Keratinocyte (primary cell): ENCODE measurements at regions not wholly inside any gene's neighbourhood (a gene's known extent, or its start where the extent isn't known, plus 50 kb on each side); places are given as distances from the start of the nearest gene placed in this dataset.
"Not testable (repeated sequence)": the region's sequence is repeated elsewhere in the genome, so short reads cannot be mapped to it uniquely, and the experiment has no call there.

ENCODE experiments used
- EZH2 ChIP-seq: IDR thresholded peaks from one replicate; pipeline ENCODE4 v1.6.1; 2012; ENCODE audit warnings: inconsistent platforms, mild to moderate bottlenecking, low read length, moderate library complexity
- TF ChIP-seq, protein P1 (sequence below), 3 experiments: IDR thresholded peaks in 1 of 3; conservative IDR thresholded peaks in 1 of 3; optimal IDR thresholded peaks in 1 of 3; 2 replicates in 2 of 3; 3 replicates in 1 of 3; pipeline versions ENCODE3 to v1.5.1; 2011; ENCODE audit warnings: low read length in 3 of 3, mild to moderate bottlenecking in 3 of 3, moderate library complexity in 2 of 3, control low read depth in 1 of 3, inconsistent platforms in 1 of 3; ENCODE audit not compliant: insufficient read depth in 2 of 3; ENCODE audit errors: extremely low read depth in 1 of 3

DNA sequence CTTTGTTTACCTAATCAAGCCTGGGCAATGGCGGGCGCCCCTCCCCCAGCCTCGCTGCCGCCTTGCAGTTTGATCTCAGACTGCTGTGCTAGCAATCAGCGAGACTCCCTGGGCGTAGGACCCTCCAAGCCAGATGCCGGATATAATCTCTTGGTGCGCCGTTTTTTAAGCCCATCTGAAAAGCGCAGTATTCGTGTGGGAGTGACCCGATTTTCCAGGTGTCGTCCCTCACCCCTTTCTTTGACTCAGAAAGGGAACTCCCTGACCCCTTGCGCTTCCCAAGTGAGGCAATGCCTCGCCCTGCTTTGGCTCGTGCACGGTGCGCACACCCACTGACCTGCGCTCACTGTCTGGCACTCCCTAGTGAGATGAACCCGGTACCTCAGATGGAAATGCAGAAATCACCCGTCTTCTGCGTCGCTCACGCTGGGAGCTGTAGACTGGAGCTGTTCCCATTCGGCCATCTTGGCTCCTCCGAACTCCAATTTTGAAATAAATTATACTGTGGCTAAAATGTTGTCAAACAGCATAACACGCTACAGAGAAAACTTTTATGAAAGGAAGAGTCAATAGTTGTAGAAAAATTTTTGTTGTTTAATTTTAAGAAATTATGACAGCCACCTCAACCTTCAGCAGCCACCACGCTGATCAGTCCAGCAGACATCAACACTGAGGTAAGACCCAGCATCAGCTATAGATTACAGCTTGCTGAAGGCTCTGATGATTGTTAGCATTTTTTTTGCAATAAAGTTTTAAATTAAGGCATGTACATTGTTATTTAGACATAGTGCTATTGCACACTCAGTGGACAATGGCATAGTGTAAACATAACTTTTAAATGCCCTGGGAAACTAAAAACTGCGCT, 384.7 kb upstream of the DEPDC1 start:
- TF ChIP-seq EZH2, result not testable (repeated sequence)
- TF ChIP-seq, protein P1, sequence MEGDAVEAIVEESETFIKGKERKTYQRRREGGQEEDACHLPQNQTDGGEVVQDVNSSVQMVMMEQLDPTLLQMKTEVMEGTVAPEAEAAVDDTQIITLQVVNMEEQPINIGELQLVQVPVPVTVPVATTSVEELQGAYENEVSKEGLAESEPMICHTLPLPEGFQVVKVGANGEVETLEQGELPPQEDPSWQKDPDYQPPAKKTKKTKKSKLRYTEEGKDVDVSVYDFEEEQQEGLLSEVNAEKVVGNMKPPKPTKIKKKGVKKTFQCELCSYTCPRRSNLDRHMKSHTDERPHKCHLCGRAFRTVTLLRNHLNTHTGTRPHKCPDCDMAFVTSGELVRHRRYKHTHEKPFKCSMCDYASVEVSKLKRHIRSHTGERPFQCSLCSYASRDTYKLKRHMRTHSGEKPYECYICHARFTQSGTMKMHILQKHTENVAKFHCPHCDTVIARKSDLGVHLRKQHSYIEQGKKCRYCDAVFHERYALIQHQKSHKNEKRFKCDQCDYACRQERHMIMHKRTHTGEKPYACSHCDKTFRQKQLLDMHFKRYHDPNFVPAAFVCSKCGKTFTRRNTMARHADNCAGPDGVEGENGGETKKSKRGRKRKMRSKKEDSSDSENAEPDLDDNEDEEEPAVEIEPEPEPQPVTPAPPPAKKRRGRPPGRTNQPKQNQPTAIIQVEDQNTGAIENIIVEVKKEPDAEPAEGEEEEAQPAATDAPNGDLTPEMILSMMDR (optimal IDR thresholded peaks at IDR 0.05 in 1 of 3, IDR thresholded peaks at IDR 0.05 in 1 of 3, conservative IDR thresholded peaks at IDR 0.05 in 1 of 3; ENCODE audit: extremely low read depth in 1 of 3, insufficient read depth in 2 of 3, low read length in 3 of 3), result not testable (repeated sequence)
